ENCODE measurements at regions not wholly inside any gene's neighbourhood (a gene's known extent, or its start where the extent isn't known, plus 50 kb on each side); places are given as distances from the start of the nearest gene placed in this dataset.

- TF ChIP-seq CTCF (IDR thresholded peaks at IDR 0.05) (no peak), POLR2A (IDR thresholded peaks at IDR 0.05) (no peak)
Observed at GRCh38 chr13:73536865-73537264, 478.1 kb downstream of the KLF5 start.

Data from body of pancreas (tissue), 4 donors.